GM19193 (cell line): ENCODE measurements at regions not wholly inside any gene's neighbourhood (a gene's known extent, or its start where the extent isn't known, plus 50 kb on each side); places are given as distances from the start of the nearest gene placed in this dataset.

Source experiments
- POLR2A ChIP-seq: IDR thresholded peaks from 4 replicates; pipeline ENCODE4 v1.6.1; 2011; ENCODE audit not compliant: insufficient read depth, insufficient read length; ENCODE audit errors: extremely low read depth

DNA sequence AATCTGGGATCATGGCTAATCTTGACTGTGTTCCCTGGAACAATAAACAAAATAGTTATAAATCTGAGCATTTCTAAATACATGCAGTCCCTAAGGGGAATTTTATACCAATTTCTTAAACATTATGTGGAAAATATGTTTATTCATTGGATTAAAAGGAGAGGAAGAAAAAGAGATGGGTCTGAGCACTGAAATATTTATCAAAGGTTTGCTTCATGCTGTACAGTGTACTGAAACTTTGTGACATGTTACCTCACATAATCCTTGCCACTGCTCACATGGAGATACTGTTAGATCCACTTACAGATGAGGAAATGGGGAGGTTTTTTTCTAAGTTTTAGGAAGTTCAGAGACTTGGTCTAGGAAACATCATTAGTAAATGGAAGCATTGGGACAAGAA, 443.6 kb downstream of the SPRY1 start:
- TF ChIP-seq POLR2A = no peak

DNA sequence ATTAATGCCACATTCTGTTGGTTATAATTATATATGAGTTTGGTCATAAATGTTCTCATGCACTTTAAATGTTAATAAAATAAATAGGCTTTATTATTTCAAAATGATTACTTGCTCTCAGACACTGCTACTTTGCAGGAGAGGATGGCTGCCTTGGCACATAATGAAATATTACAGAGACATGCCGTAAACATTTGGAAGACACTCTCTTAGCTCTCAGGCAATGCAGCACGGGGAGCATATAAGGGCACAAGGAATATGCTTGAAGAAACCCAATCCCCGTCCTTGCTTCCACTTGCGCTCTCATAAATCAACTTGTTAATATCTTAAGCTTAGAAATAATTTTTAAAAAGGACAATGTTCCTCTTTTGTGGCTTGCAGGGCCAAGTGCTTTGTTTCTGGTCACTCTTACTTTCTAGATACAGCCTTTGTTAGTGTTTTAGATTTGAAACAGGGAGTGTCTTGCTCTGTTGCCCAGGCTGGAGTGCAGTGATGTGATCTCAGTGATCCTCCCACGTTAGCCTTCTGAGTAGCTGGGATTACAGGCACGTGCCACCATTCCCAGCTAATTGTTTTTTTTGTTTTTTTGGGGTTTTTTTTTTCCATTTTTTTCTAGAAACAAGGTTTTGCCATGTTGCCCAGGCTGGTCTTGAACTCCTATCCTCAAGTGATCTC, 445.0 kb downstream of the SPRY1 start:
- no peak for TF ChIP-seq POLR2A

DNA sequence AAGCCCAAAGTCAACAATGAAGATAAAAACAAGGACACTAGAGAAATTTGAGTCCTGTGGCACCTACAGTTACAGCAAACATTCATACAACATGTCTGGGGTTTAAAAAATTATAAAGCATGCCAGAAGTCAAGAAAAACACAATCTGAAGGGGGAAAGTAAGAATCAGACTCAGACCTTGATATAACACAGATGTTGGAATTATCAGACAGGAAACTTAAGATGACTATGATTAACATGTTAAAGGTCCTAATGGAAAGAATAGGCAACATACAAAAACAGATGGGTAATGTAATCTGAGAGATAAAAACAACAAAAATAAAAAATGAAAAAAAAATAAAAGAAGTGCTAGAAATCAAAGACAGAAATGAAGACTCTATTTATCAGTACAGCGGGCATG, 446.5 kb downstream of the SPRY1 start:
- TF ChIP-seq POLR2A = no peak

DNA sequence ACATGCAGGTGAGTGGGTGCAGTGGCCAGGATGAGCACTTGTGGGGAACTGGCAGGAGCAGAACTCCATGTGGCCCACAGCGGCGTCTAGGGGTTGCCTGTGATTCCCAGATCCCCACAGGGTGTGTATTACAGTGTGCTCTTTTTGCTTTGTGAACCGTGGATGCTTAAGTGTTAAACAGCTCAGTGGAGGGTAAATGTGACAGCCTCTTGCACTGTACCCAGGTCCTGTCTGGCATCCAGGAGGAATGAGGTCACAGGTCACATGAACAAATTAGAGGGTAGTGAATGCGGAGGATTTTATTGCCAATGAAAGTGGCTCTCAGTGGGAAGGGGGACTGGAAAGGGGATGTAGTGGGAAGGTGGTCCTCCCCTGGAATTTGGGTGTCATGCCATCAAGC, 447.8 kb downstream of the SPRY1 start:
- TF ChIP-seq POLR2A = no peak

DNA sequence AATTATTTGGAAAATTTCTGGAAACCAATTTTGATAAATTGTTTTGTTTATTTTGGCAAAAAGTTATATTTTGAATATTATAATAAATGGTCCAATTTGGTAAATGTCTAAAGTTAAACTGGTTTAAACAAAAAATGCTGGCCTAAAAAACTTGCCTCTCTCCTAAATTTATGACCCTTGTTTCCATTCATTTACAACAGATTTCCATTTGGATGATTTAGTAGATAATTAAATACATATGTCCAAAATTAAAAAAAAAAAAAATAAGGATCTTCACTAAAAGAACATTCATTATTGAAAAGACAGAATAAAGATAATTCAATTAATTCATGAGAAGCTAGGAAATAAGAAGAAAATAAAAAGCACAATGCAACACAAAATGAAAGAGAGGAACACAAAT, 449.5 kb downstream of the SPRY1 start:
- no peak for TF ChIP-seq POLR2A

DNA sequence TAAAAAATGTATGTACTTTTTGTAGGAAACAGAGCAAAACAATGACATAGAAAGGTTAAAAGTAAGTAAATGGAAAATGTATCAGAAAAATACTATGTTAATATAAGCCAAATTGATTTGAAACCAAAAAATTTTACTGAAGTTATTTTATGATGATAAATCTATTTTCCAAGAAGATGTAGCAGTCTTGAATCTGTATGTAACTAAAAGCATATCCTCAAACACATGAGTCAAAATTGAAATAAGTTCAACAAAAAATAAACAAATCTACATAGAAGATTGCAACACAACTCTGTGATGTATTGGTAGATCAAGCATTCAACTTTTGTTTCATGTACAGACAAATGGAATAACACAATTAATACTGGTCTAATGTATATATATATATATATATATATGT, 450.0 kb downstream of the SPRY1 start:
- no peak for TF ChIP-seq POLR2A

DNA sequence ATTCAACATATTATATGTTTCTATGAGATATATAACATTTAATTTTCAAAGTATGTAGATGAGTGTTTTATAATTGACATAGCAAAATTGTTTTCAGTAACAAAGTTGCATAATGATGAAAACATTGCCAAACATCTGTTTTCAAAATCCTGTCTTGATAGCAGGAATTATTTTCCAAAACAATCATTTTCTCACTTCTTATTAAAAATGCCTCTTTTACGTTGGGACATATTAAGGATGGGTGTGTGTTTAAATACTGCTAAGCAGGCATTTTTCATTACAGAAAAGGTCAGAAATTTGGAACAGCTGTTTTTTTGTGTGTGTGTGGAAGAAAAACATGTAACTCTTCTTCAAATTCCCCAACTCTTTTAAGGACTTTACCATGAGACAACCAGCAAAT, 452.0 kb downstream of the SPRY1 start:
- TF ChIP-seq POLR2A = no peak

DNA sequence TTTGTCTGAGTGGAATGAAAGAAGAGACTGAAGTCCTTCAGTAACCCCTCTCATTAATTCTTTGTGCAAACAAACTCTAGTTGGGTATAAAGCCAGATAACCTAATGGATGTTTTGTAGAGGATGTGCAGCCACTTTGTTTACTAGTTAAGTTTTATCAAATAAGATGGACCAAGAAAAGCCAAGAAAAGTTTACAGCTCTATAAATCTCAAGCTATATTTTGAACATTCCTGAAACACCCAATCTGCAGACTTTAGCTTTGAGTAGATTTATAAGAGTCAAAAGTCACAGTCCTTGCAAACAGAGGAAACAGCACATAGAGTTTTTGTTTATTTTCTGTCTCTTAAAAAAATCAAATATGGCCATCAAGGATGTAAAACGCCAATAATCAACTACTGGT, 452.9 kb downstream of the SPRY1 start:
- no peak for TF ChIP-seq POLR2A

DNA sequence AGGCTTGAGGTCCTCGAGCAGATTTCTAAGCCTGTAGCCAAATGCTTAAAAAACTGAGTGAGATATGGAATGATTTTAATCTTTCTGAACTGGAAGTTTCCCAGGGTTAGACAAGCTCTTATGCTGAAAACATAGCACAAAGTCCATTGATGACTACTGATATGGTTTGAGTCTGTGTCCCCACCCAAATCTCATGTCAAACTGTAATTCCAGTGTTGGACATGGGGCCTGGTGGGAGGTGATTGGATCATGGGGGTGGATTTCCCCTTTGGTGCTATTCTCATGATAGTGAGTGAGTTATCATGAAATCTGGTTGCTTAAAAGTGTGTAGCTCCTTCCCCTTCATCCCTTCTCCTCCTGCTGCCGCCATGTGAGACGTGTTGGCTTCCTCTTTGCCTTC, 454.9 kb downstream of the SPRY1 start:
- TF ChIP-seq POLR2A = no peak

DNA sequence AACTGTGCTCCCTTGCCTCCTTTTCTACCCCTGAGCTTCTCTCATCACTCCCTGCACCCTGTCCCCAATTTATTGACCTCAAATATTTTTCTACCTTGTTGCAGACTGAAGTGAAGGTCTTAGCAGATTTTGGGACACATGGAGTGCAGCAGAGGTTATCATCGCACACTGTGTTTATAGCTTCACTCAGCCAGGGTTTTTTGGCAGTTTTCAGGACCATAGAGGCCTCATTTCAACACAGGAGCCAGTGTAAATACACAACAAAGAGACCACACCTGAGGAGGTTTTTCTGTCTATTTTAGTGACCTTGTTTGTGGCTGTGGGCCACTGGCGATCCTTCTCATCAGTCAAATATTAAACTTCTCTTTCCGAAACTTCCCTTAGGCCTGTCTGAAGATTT, 457.1 kb downstream of the SPRY1 start:
- TF ChIP-seq POLR2A = no peak

DNA sequence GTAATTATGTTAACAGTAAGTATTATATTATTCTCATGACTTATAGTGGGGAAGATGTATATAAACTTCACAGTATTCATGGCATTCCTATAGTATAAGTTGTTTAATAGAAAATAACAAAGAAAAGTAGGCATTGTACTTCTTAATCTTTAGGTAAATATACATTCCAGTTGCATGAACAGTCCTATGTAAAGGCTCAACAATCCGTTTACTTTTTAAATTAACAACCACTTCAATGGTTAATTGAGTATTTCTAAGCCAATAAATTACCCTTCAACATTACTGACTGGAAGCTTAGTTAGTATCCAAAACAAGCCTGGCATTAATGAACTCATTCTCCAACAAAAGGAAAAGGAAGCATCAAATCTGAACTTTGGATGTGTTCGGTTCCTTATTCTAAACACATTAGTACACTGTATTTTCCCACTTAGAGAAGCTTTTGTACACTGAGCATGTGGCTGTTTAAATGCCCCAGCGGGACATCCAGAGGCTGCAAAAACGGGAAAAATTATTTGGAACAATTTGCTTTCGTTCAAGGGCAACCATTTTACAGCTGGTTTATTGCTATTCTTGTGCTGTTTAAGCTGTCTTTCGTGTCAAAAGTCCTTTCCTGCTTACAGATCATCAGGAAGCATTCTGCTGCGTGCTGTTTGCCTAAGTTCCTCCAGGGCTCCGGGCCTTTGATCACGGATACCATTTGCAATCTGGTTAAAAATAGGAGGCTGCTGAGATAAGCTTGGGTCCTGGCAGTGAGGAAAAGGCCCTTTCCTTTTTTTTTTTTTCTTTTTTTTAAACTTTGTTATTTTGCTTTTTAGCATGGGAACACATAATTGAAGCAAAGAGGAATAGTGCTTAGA, 460.3 kb downstream of the SPRY1 start:
- no peak for TF ChIP-seq POLR2A

DNA sequence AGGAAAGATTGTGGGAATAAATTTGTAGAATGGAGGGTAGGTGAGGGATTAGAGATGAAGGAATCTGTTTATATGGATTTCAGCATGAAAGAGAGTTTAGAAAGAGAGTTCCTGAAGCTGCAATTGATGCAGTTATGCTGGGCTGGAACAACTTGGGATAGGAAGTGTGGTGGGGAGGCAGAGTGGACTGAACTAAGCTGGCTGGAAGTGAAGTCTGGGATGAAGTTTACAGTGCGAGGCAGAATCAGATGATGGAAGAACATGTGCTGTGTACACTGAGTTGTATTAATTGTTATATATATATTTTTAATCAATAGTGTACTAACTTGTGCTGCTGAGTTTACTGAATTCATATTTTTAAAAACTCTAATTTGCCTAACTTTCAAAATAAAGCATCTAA, 461.9 kb downstream of the SPRY1 start:
- no peak for TF ChIP-seq POLR2A

DNA sequence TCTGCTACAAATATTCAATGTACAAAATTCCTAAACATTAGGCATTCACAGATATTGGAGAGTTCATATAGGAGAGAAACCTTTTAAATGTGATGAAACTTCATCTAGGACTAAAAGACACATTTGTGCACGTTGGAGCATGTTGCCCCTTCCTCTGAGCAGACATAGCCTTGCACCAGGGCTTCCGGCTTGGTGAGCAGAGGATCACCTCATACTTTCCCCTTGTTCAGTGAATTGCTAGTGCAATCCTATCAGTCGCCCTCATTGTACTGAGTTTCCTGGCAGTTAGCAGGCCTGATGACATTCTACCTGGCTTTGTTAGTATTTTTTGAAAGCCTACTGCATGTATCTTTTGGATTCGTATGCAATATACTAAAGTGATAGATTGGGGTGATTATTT, 466.2 kb downstream of the SPRY1 start:
- TF ChIP-seq POLR2A = no peak

DNA sequence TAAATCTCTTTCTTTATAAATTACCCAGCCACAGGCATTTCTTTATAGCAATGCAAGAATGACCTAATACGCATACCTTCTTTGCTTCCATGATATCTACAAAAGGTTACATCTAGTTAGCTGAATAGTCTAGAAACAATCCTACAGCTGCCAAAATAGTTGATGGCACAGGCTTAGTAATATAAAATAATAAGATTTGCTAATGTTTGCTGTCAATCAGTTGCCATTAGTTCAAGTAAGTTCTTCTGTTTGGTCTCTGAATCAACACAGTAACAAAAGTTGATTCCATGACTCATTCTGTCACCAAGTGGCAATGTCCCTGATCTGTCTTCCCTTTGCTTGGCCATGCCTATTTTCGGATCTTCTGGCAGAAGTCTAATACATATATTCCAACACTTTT, 470.2 kb downstream of the SPRY1 start:
- no peak for TF ChIP-seq POLR2A

DNA sequence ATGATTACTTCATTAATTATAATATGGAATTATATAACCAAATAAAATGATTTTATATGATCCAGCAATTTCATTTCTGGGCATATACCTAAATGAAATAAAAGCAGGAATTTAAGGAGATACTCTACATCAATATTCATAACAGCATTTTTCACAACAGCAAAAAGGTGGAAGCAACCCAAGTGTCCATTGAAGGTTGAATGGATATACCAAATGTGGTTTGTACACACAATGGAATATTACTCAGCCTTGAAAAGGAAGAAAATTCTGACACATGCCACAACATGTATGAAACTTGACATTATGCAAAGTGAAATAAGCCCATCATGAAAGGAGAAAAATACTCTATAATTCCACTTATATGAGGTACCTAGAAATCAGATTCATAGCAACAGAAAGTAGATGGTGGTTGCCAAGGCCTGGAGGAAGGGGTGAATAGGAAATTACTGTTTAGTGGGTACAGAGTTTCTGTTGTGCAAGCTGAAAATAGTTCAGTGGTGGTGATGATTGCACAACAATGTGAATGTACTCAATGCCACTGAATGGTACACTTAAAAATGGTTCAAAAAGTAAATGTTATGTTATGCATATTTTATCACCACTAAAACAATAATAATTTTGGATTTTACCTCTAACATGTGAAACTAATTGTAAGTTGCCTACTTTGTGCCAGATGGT, 471.5 kb downstream of the SPRY1 start:
- TF ChIP-seq POLR2A = no peak

DNA sequence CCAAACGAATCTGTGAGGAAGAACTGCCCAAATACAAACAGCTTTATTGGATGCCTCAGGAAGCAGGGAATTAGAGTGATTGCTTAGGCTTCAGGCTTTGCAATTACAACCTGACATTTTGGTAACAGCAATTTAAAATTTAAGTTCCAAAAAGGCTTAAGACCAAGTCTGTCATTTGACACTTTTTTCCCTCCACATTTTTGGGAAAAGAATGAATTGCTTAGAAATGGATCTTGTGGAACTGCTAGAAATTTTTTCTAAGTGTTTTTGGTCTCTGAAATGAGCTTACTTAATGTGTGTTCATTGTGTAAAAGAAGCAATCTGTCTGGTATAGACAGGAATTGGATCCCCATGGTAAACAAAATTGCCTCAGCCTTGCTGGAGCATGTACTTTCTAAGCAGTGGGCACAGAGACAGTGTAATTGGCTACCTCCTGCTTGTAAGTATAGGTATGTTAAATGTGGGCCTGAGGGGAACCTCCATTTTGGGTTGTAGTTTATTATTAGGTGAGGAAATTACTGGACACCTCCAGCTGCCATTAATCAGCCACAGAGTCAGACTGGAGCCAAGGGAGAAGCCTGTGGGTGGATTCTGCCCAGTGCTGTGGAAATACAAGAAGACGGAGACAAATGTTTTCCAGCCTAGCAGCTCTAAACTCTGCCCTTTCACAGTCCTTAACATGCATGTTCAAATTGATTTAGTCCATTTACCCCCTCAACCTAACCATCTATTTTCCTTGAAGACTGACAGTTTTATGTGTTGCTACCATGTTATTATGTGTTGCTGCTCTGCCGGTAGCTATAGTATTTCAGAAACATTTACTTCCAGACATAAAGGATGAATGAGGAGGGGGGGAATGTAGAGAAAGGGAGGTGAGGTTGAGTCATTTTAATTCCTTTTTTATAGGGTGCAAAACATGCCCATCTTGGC, 473.0 kb downstream of the SPRY1 start:
- no peak for TF ChIP-seq POLR2A
